ENCODE measurements at regions not wholly inside any gene's neighbourhood (a gene's known extent, or its start where the extent isn't known, plus 50 kb on each side); places are given as distances from the start of the nearest gene placed in this dataset.

DNA sequence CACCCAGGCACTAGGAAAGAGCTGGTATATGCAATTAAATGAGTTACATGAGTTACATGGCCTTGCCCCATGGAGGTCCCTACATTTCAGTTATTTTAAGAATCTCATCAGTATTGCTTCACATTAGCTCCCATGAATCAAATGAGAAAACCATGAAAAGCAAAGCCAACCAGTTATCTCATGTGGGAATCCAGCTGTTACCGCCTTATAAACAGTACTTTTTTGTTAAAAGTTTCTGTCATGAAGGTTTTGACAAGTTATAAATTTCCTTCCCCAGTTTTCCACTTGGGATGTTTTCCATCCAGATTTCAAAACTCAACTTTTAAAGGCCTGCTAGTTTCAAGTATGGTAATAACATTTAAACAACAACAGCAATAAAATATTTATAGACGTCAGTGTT lies 544.8 kb downstream of the NUF2 start:
- TF ChIP-seq EZH2 (IDR thresholded peaks at IDR 0.05; ENCODE audit: borderline replicate concordance, low read length): no peak
- TF ChIP-seq, protein P1, sequence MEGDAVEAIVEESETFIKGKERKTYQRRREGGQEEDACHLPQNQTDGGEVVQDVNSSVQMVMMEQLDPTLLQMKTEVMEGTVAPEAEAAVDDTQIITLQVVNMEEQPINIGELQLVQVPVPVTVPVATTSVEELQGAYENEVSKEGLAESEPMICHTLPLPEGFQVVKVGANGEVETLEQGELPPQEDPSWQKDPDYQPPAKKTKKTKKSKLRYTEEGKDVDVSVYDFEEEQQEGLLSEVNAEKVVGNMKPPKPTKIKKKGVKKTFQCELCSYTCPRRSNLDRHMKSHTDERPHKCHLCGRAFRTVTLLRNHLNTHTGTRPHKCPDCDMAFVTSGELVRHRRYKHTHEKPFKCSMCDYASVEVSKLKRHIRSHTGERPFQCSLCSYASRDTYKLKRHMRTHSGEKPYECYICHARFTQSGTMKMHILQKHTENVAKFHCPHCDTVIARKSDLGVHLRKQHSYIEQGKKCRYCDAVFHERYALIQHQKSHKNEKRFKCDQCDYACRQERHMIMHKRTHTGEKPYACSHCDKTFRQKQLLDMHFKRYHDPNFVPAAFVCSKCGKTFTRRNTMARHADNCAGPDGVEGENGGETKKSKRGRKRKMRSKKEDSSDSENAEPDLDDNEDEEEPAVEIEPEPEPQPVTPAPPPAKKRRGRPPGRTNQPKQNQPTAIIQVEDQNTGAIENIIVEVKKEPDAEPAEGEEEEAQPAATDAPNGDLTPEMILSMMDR (conservative IDR thresholded peaks at IDR 0.05 in 1 of 2, IDR thresholded peaks at IDR 0.05 in 1 of 2; ENCODE audit: extremely low read depth in 1 of 2, insufficient read depth in 1 of 2, low read depth in 1 of 2, low read length in 2 of 2): no peak
